ENCODE measurements at regions not wholly inside any gene's neighbourhood (a gene's known extent, or its start where the extent isn't known, plus 50 kb on each side); places are given as distances from the start of the nearest gene placed in this dataset.

DNA sequence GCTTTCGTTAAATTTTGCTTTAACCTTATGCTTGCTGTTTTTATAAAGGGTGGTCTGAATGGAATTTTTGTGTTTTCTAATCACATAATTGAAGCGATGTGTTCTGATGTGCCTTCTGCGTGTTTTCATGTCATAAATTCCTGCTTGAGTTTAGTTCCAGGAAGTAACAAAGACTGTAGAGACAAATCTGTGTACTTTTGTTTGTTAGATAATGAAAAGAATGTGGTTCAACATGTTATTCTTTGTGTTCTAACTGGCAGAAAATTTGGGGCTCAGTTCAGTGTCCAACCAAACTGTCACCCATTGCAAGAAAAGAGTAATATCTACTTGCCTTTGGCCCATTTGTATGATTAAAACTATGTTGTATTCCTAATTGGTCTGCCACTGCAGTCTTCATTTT is 324.0 kb downstream of the DIPK2A start:
- Histone ChIP-seq H3K9me3 (no peaks in the 10 kb centered on the region), H3K27ac (no peak overlapping the region), H3K4me1 (no peaks in the 10 kb centered on the region), H3K4me3 (no peak overlapping the region), H3K36me3 (no peaks in the 10 kb centered on the region), H3K27me3 (no peaks in the 10 kb centered on the region), H3K9ac (ENCODE audit: low read depth in 2 of 2, low read length in 2 of 2) (no peak overlapping the region)
- DNase-seq: no peak
- TF ChIP-seq CTCF (IDR thresholded peaks at IDR 0.05): no peak
- intact Hi-C loops (cut with DNase I): no loop called here

- H3K36me3 ChIP-seq: no peaks in the 10 kb centered on the region
- TF ChIP-seq CTCF (IDR thresholded peaks at IDR 0.05): no peak
- no peak overlapping the region for H3K4me3 ChIP-seq
- no peaks in the 10 kb centered on the region for H3K9me3 ChIP-seq
- no peaks in the 10 kb centered on the region for H3K4me1 ChIP-seq
- no peaks in the 10 kb centered on the region for H3K27me3 ChIP-seq
- DNase-seq: no peak
- no peak overlapping the region for H3K27ac ChIP-seq
- intact Hi-C loops (cut with DNase I): no loop called here
- no peak overlapping the region for H3K9ac ChIP-seq (ENCODE audit: low read depth in 2 of 2, low read length in 2 of 2)
Measured at GRCh38 chr3:144296808-144297207, 325.2 kb downstream of the DIPK2A start.

- intact Hi-C loops (cut with DNase I): no loop called here
- Histone ChIP-seq H3K9ac (ENCODE audit: low read depth in 2 of 2, low read length in 2 of 2) (no peak overlapping the region), H3K27ac (no peak overlapping the region), H3K4me3 (no peak overlapping the region), H3K36me3 (no peaks in the 10 kb centered on the region), H3K4me1 (no peaks in the 10 kb centered on the region), H3K9me3 (no peaks in the 10 kb centered on the region), H3K27me3 (no peaks in the 10 kb centered on the region)
- no peak for DNase-seq
- TF ChIP-seq CTCF (IDR thresholded peaks at IDR 0.05): no peak
Measured at GRCh38 chr3:144301863-144302262, 330.2 kb downstream of the DIPK2A start.

GRCh38 chr3:144307951-144308350 is 336.3 kb downstream of the DIPK2A start:
- H3K27me3 ChIP-seq: no peaks in the 10 kb centered on the region
- H3K9ac ChIP-seq (ENCODE audit: low read depth in 2 of 2, low read length in 2 of 2): no peak overlapping the region
- no peak overlapping the region for H3K27ac ChIP-seq
- no peak for DNase-seq
- intact Hi-C loops (cut with DNase I): no loop called here
- no peaks in the 10 kb centered on the region for H3K36me3 ChIP-seq
- no peak overlapping the region for H3K4me3 ChIP-seq
- TF ChIP-seq CTCF (IDR thresholded peaks at IDR 0.05): no peak
- no peaks in the 10 kb centered on the region for H3K9me3 ChIP-seq
- no peaks in the 10 kb centered on the region for H3K4me1 ChIP-seq

- intact Hi-C loops (cut with DNase I): no loop called here
- H3K27me3 ChIP-seq: no peaks in the 10 kb centered on the region
- H3K4me1 ChIP-seq: no peaks in the 10 kb centered on the region
- H3K27ac ChIP-seq: no peak overlapping the region
- no peak for DNase-seq
- H3K4me3 ChIP-seq: no peak overlapping the region
- no peak for TF ChIP-seq CTCF (IDR thresholded peaks at IDR 0.05)
- H3K36me3 ChIP-seq: no peaks in the 10 kb centered on the region
- H3K9me3 ChIP-seq: no peaks in the 10 kb centered on the region
- no peak overlapping the region for H3K9ac ChIP-seq (ENCODE audit: low read depth in 2 of 2, low read length in 2 of 2)
Measured at GRCh38 chr3:144308396-144308795, 336.8 kb downstream of the DIPK2A start.

GRCh38 chr3:144312702-144313101 is 341.1 kb downstream of the DIPK2A start:
- intact Hi-C loops (cut with DNase I): no loop called here
- no peaks in the 10 kb centered on the region for H3K36me3 ChIP-seq
- H3K9me3 ChIP-seq: no peaks in the 10 kb centered on the region
- H3K4me1 ChIP-seq: no peaks in the 10 kb centered on the region
- H3K27ac ChIP-seq: no peak overlapping the region
- peaks cover 4% of the 10 kb centered on the region for H3K27me3 ChIP-seq
- no peak overlapping the region for H3K9ac ChIP-seq (ENCODE audit: low read depth in 2 of 2, low read length in 2 of 2)
- DNase-seq: no peak
- no peak overlapping the region for H3K4me3 ChIP-seq
- no peak for TF ChIP-seq CTCF (IDR thresholded peaks at IDR 0.05)

Data from colonic mucosa (tissue), 4 donors.